ENCODE measurements at regions not wholly inside any gene's neighbourhood (a gene's known extent, or its start where the extent isn't known, plus 50 kb on each side); places are given as distances from the start of the nearest gene placed in this dataset.

DNA sequence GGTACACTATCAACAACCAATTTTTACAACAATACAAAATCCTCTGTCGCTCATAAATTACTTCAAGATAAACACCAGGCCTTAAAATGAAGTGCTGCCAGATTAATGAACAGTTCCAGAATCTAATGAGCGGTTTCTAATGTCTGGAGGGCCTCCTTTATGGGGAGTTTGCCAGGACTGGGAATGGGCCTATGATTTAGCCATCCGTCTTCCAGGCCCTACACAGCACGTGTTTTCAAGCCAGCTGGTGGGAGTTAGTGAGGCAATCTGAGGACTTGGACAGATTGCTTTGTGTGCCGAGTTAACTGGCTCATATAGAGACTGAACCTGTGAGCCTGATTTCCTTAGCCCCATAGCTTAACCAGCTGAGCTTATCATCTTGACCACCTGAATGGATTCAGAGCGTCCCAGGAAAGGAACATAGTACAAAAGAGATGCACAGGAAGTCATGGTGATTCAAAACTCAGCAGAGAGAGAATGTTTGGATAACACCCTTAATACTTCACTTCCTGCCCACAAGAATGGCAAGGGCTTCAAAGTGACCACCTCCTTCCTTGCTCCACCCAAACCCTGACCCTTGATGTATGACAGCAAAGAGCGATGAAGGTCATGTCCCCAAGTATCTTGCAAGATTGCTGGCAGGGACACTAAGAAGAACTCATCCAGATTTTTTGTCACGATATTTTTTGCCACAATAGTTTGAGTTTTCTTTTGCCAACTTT, 143.5 kb downstream of the SLC30A10 start:
- TF ChIP-seq, protein P1, sequence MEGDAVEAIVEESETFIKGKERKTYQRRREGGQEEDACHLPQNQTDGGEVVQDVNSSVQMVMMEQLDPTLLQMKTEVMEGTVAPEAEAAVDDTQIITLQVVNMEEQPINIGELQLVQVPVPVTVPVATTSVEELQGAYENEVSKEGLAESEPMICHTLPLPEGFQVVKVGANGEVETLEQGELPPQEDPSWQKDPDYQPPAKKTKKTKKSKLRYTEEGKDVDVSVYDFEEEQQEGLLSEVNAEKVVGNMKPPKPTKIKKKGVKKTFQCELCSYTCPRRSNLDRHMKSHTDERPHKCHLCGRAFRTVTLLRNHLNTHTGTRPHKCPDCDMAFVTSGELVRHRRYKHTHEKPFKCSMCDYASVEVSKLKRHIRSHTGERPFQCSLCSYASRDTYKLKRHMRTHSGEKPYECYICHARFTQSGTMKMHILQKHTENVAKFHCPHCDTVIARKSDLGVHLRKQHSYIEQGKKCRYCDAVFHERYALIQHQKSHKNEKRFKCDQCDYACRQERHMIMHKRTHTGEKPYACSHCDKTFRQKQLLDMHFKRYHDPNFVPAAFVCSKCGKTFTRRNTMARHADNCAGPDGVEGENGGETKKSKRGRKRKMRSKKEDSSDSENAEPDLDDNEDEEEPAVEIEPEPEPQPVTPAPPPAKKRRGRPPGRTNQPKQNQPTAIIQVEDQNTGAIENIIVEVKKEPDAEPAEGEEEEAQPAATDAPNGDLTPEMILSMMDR (IDR thresholded peaks at IDR 0.05 in 8 of 11, conservative IDR thresholded peaks at IDR 0.05 in 3 of 11): no peak
- no peak for TF ChIP-seq POLR2AphosphoS5 (IDR thresholded peaks at IDR 0.05)
- no peak for TF ChIP-seq POLR2A (IDR thresholded peaks at IDR 0.05)
- WGBS, 5 donors: 45 to 58% (median 53%) methylated on average over 8 of the region's 8 CpGs
- Histone ChIP-seq H3K27ac (no peak overlapping the region), H3K9me3 (peaks cover 0 to 7% (median 0%) of the 10 kb centered on the region in 8 donors), H3K36me3 (no peaks in the 10 kb centered on the region), H3K27me3 (replicated peaks in 1 of 7) (no peaks in the 10 kb centered on the region), H3K4me3 (no peak overlapping the region), H3K4me1 (peaks cover 0 to 6% (median 0%) of the 10 kb centered on the region in 6 donors)
- intact Hi-C loops (cut with DNase I; ENCODE audit: low total_unique reads): no loop called here
- no peak for DNase-seq

DNA sequence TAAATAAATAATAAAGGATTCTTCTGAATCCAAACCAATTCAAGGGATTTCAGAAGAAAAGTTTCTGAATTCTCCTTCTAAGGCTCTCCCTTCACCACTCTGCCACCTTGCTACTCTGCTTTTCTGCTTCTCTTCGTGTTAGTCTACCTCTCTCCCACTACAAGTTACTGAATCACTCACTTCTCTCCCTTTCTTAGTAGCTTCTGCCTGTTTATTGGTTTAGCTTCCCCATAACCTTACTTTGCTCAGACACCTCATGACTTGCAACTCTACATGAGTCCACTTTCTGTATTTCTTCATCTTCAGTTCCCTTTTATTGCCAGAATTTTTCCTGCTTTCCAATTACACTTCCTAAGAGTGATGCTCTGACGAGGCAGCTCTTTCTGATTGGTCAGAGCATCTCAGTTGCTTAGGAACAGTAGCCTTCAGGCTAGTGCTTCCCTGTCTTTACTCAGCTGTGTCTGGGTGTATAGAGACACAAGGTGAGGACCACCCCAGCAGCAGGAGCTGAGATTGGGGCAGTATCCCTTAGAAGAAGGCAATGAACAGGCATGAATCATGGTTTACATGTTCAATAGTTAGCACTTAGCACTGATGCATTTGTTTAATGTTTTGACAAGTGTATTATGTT, 144.6 kb downstream of the SLC30A10 start:
- TF ChIP-seq POLR2A (IDR thresholded peaks at IDR 0.05) (no peak), POLR2AphosphoS5 (IDR thresholded peaks at IDR 0.05) (no peak)
- TF ChIP-seq, protein P1 (IDR thresholded peaks at IDR 0.05 in 8 of 11, conservative IDR thresholded peaks at IDR 0.05 in 3 of 11): no peak
- Histone ChIP-seq H3K27ac (no peak overlapping the region), H3K36me3 (no peaks in the 10 kb centered on the region), H3K4me3 (no peak overlapping the region), H3K4me1 (peaks cover 0 to 6% (median 0%) of the 10 kb centered on the region in 6 donors), H3K27me3 (replicated peaks in 1 of 7) (no peaks in the 10 kb centered on the region), H3K9me3 (peaks cover 0 to 6% (median 0%) of the 10 kb centered on the region in 8 donors)
- 54 to 75% (median 62%) methylated on average over 2 of the region's 2 CpGs for WGBS, 5 donors
- intact Hi-C loops (cut with DNase I; ENCODE audit: low total_unique reads): no loop called here
- no peak for DNase-seq

DNA sequence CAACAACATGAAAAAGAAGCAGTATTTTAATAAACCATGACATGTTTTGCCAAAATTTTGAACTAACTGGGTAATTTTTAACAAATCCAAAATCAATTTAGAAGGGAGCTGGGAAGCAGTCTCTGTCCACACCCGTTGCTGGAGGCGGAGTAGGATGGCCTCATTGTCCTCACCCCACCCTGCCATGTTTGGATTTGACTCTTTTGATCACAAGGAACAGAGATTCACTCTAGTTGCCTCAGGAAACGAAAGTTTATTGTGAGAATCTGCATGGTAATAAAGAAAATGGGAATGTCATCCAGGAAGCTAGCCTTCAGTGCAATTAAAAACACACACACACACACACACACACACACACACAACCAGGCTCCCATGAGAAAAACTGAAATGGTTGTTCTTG, 145.4 kb downstream of the SLC30A10 start:
- 59 to 70% (median 62%) methylated on average over 3 of the region's 3 CpGs for WGBS, 5 donors

DNA sequence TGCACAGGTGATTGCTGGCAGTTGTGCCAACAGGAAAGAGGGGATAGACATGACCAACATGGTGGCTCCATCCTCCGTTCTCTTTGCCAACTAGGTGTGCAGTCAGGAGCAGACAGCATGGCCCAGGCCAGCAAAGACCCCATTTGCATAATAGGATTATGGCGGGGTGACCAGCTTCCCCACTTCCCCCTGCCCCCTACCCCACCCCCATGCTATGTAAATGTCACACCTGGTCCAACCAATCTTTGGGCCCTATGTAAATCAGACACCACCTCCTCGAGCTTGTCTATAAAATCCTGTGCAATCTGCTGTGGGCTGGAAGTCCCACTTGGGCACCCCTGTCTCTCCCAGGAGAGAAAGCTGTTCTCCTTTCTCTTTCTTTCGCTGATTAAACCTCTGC, 146.0 kb downstream of the SLC30A10 start:
- peaks cover 0 to 6% (median 0%) of the 10 kb centered on the region in 6 donors for H3K4me1 ChIP-seq
- no peak overlapping the region for H3K4me3 ChIP-seq
- intact Hi-C loops (cut with DNase I; ENCODE audit: low total_unique reads): no loop called here
- TF ChIP-seq, protein P1 (IDR thresholded peaks at IDR 0.05 in 8 of 11, conservative IDR thresholded peaks at IDR 0.05 in 3 of 11): no peak
- TF ChIP-seq POLR2AphosphoS5 (IDR thresholded peaks at IDR 0.05) (no peak), POLR2A (IDR thresholded peaks at IDR 0.05) (no peak)
- H3K27ac ChIP-seq: no peak overlapping the region
- 62 to 80% (median 66%) methylated on average over 4 of the region's 4 CpGs for WGBS, 5 donors
- no peaks in the 10 kb centered on the region for H3K27me3 ChIP-seq (replicated peaks in 1 of 7)
- no peaks in the 10 kb centered on the region for H3K9me3 ChIP-seq
- H3K36me3 ChIP-seq: no peaks in the 10 kb centered on the region
- no peak for DNase-seq

More for the DNA sequence above, 145.4 kb downstream of the SLC30A10 start:
- Histone ChIP-seq H3K36me3 (no peaks in the 10 kb centered on the region), H3K27ac (no peak overlapping the region), H3K27me3 (replicated peaks in 1 of 7) (no peaks in the 10 kb centered on the region), H3K9me3 (no peaks in the 10 kb centered on the region), H3K4me1 (peaks cover 0 to 6% (median 0%) of the 10 kb centered on the region in 6 donors), H3K4me3 (no peak overlapping the region)
- DNase-seq: no peak
- intact Hi-C loops (cut with DNase I; ENCODE audit: low total_unique reads): no loop called here
- TF ChIP-seq, protein P1 (IDR thresholded peaks at IDR 0.05 in 8 of 11, conservative IDR thresholded peaks at IDR 0.05 in 3 of 11): no peak
- no peak for TF ChIP-seq POLR2A (IDR thresholded peaks at IDR 0.05)
- TF ChIP-seq POLR2AphosphoS5 (IDR thresholded peaks at IDR 0.05): no peak
